ENCODE measurements at regions not wholly inside any gene's neighbourhood (a gene's known extent, or its start where the extent isn't known, plus 50 kb on each side); places are given as distances from the start of the nearest gene placed in this dataset.

DNA sequence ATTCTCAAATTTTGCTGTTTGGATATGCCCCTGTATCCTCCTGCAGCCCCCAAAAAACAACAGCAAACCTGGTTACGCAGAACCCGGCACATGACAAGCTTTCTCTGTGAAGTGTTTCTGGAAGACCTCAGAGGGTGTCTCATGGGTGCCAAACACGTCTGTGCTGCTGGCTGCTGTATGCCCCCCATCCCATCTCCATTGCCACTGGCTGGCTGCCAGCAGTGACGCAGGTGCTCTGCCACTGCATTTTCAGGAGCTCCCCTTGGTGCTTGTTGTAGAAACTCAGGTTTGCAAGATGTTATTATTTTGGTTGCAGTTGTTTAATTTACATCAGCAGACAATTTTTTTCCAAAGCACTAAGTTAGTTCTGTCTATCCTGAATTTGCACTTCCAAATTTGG lies 166.4 kb upstream of the FANCL start:
- no peak for DNase-seq (ENCODE audit: low read depth in 1 of 2, low spot score in 2 of 2)
- Histone ChIP-seq H3K9ac (replicated peaks in 1 of 4; ENCODE audit: extremely low read depth in 1 of 4, low read depth in 3 of 4, low read length in 3 of 4) (no peak overlapping the region), H3K4me3 (ENCODE audit: extremely low read depth in 1 of 4, insufficient read depth in 2 of 4, low read depth in 3 of 4, low read length in 4 of 4) (no peak overlapping the region), H4K5ac (ENCODE audit: insufficient read length, low read depth, low read length) (no peak overlapping the region), H3K27me3 (replicated peaks in 1 of 4; ENCODE audit: control insufficient read depth in 3 of 4, extremely low read depth in 1 of 4, insufficient read depth in 3 of 4, low read length in 3 of 4) (no peaks in the 10 kb centered on the region), H3K27ac (ENCODE audit: low read depth, low read length) (no peak overlapping the region), H2BK15ac (ENCODE audit: low read length) (no peak overlapping the region), H2BK5ac (ENCODE audit: low read depth, low read length) (no peak overlapping the region), H3K79me2 (ENCODE audit: control insufficient read depth in 1 of 2, insufficient read depth in 2 of 2, low read length in 2 of 2) (no peaks in the 10 kb centered on the region), H3K4ac (replicated peaks; ENCODE audit: insufficient read length, low read depth, low read length) (no peak overlapping the region), H2AK5ac (ENCODE audit: low read depth, low read length) (no peak overlapping the region), H2BK12ac (ENCODE audit: low read depth, low read length) (no peak overlapping the region), H4K91ac (replicated peaks; ENCODE audit: insufficient read length, low read length) (no peak overlapping the region), H4K20me1 (replicated peaks in 1 of 2; ENCODE audit: control insufficient read depth in 1 of 2, insufficient read depth in 2 of 2, low read length in 2 of 2) (no peaks in the 10 kb centered on the region), H4K8ac (ENCODE audit: extremely low read depth, insufficient read depth, low read length) (no peak overlapping the region), H3K4me1 (replicated peaks in 1 of 4; ENCODE audit: control insufficient read depth in 3 of 4, insufficient read depth in 4 of 4, low read length in 3 of 4) (no peaks in the 10 kb centered on the region), H3K9me3 (ENCODE audit: insufficient read depth in 2 of 2, low read depth in 1 of 2, low read length in 1 of 2) (no peaks in the 10 kb centered on the region), H3K56ac (replicated peaks; ENCODE audit: insufficient read length, low read depth, low read length) (no peak overlapping the region), H3K4me2 (ENCODE audit: insufficient read depth in 1 of 2, low read depth in 2 of 2, low read length in 2 of 2) (no peak overlapping the region), H3K79me1 (ENCODE audit: low read depth, low read length) (no peaks in the 10 kb centered on the region), H2AFZ (ENCODE audit: low read length) (no peak overlapping the region), H3K23ac (ENCODE audit: insufficient read length) (no peak overlapping the region), H3K18ac (ENCODE audit: extremely low read depth, low read length) (no peak overlapping the region), H3K23me2 (ENCODE audit: low read depth, low read length) (no peaks in the 10 kb centered on the region), H2BK20ac (ENCODE audit: low read length) (no peak overlapping the region), H3K36me3 (ENCODE audit: control insufficient read depth in 2 of 4, insufficient read depth in 4 of 4, low read length in 3 of 4) (no peaks in the 10 kb centered on the region), H3K14ac (ENCODE audit: insufficient read length) (no peak overlapping the region), H2BK120ac (replicated peaks; ENCODE audit: low read depth, low read length) (no peak overlapping the region)
- CTCF ChIA-PET (ENCODE audit: partially characterized antibody), result interaction anchor here (1.6 kb wide), 1 partner anchor 40 kb away, joined by 3 read pairs; no protein-coding TSS in a partner anchor
- FAIRE-seq, result no peak
- WGBS, 2 experiments (ENCODE audit: extremely low coverage in 1 of 2, insufficient coverage in 1 of 2, insufficient read length in 1 of 2, insufficient replicate concordance in 2 of 2, low coverage in 1 of 2, low lambda C conversion rate in 2 of 2, missing lambda C conversion rate in 1 of 2), result 91% methylated on average over 4 of the region's 4 CpGs; no CpG with 5 or more reads in 1 of the 2 experiments
- POLR2A ChIA-PET (ENCODE audit: partially characterized antibody), result interaction anchor here (1.3 kb wide), 1 partner anchor 19 kb away, joined by 3 read pairs; no protein-coding TSS in a partner anchor
- TF ChIP-seq RAD21 (IDR thresholded peaks at IDR 0.05 in 1 of 2, conservative IDR thresholded peaks at IDR 0.05 in 1 of 2; ENCODE audit: low read depth in 2 of 2, low read length in 2 of 2) (no peak), SIX5 (IDR thresholded peaks at IDR 0.05; ENCODE audit: low read depth, low read length) (no peak), CTBP2 (IDR thresholded peaks at IDR 0.05; ENCODE audit: borderline replicate concordance, insufficient read depth, insufficient read length, low read length) (no peak), TBP (IDR thresholded peaks at IDR 0.05; ENCODE audit: low read depth, low read length) (no peak), KDM4A (IDR thresholded peaks at IDR 0.05; ENCODE audit: low read depth, low read length, severe bottlenecking) (no peak), RXRA (IDR thresholded peaks at IDR 0.05; ENCODE audit: insufficient read depth, low read depth, low read length) (no peak), SP4 (IDR thresholded peaks at IDR 0.05; ENCODE audit: low read length) (no peak), TAF1 (IDR thresholded peaks at IDR 0.05; ENCODE audit: low read depth, low read length) (no peak), EGR1 (IDR thresholded peaks at IDR 0.05; ENCODE audit: borderline replicate concordance, low read depth, low read length) (no peak), SIRT6 (IDR thresholded peaks at IDR 0.05; ENCODE audit: low read length) (no peak), TAF7 (optimal IDR thresholded peaks at IDR 0.05; ENCODE audit: borderline replicate concordance, low read depth, low read length) (no peak), JUN (IDR thresholded peaks at IDR 0.05; ENCODE audit: low read depth, low read length) (no peak)
- TF ChIP-seq, protein P1, sequence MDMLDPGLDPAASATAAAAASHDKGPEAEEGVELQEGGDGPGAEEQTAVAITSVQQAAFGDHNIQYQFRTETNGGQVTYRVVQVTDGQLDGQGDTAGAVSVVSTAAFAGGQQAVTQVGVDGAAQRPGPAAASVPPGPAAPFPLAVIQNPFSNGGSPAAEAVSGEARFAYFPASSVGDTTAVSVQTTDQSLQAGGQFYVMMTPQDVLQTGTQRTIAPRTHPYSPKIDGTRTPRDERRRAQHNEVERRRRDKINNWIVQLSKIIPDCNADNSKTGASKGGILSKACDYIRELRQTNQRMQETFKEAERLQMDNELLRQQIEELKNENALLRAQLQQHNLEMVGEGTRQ (IDR thresholded peaks at IDR 0.05; ENCODE audit: low read length), result no peak
